ENCODE measurements at regions not wholly inside any gene's neighbourhood (a gene's known extent, or its start where the extent isn't known, plus 50 kb on each side); places are given as distances from the start of the nearest gene placed in this dataset.
"Not testable (repeated sequence)": the region's sequence is repeated elsewhere in the genome, so short reads cannot be mapped to it uniquely, and the experiment has no call there.

- DNase-seq = no peak
- no peak overlapping the region for H2BK12ac ChIP-seq (ENCODE audit: insufficient read length, low read depth, low read length)
- no peak overlapping the region for H2BK15ac ChIP-seq (ENCODE audit: low read depth, low read length)
- Mint-ChIP-seq H3K27ac (no peak overlapping the region), H3K27me3 (ENCODE audit: low read depth) (no peaks in the 10 kb centered on the region; the same call in 1 of the 2 replicates), H3K36me3 (ENCODE audit: insufficient read depth in 1 of 3, low read depth in 3 of 3) (peaks cover 0 to 16% (median 6%) of the 10 kb centered on the region in 3 experiments; a peak in 4 of 7 replicates), H3K9me3 (peaks cover 0 to 3% of the 10 kb centered on the region in 2 experiments; a peak in 3 of 5 replicates), H3K4me3 (no peak overlapping the region), H3K4me1 (peaks cover 20% of the 10 kb centered on the region in 2 experiments)
- no peak overlapping the region for H3K23ac ChIP-seq (ENCODE audit: insufficient read length, low read depth, low read length)
- no peak overlapping the region for H3K27ac ChIP-seq (ENCODE audit: insufficient read length, low read depth, low read length)
- H3K4ac ChIP-seq (ENCODE audit: low read depth, low read length) = no peak overlapping the region
- no peak overlapping the region for H4K8ac ChIP-seq (replicated peaks; ENCODE audit: insufficient read length, low read depth, low read length)
- TF ChIP-seq CTCF (conservative IDR thresholded peaks at IDR 0.05) = no peak
- no peak overlapping the region for H3K18ac ChIP-seq (ENCODE audit: insufficient read length, low read depth, low read length)
- no peak overlapping the region for H4K91ac ChIP-seq (ENCODE audit: insufficient read length, low read depth, low read length)
- no peak overlapping the region for H4K5ac ChIP-seq (ENCODE audit: insufficient read length, low read depth, low read length)
- H3K79me2 ChIP-seq (ENCODE audit: insufficient read depth, low read length) = no peaks in the 10 kb centered on the region
- H4K20me1 ChIP-seq (ENCODE audit: control insufficient read depth, insufficient read depth, insufficient read length) = no peaks in the 10 kb centered on the region
- no peak overlapping the region for H3T11ph ChIP-seq (ENCODE audit: low read length)
- H2AFZ ChIP-seq (ENCODE audit: low read length) = no peak overlapping the region
- H3K9me3 ChIP-seq (ENCODE audit: control insufficient read depth, low read depth, low read length) = no peaks in the 10 kb centered on the region
- H2AK5ac ChIP-seq (ENCODE audit: insufficient read length, low read length) = no peak overlapping the region
- no peak overlapping the region for H2BK5ac ChIP-seq (ENCODE audit: insufficient read length, low read length)
- no peak overlapping the region for H3K9ac ChIP-seq (ENCODE audit: extremely low read depth, insufficient read length, low read length)
- H3K4me2 ChIP-seq (ENCODE audit: insufficient read depth, insufficient read length, low read length) = no peak overlapping the region
- no peaks in the 10 kb centered on the region for H3K4me1 ChIP-seq (ENCODE audit: insufficient read depth, low read length)
- H2BK120ac ChIP-seq (ENCODE audit: low read depth, low read length, poor library complexity, severe bottlenecking) = no peak overlapping the region
- no peak overlapping the region for H3K56ac ChIP-seq (ENCODE audit: insufficient read length, low read depth, low read length)
- no CpG with 5 or more reads among the region's 3 CpGs for WGBS (ENCODE audit: extremely low coverage, insufficient read length, low lambda C conversion rate)
- H2BK20ac ChIP-seq (ENCODE audit: low read depth, low read length, poor library complexity, severe bottlenecking) = no peak overlapping the region
- no peaks in the 10 kb centered on the region for H3K23me2 ChIP-seq (ENCODE audit: insufficient read length, low read depth, low read length, poor library complexity, severe bottlenecking)
- H3K27me3 ChIP-seq (ENCODE audit: insufficient read depth, low read length) = no peaks in the 10 kb centered on the region
- no peak overlapping the region for H3K14ac ChIP-seq (ENCODE audit: insufficient read depth, low read length)
- no peaks in the 10 kb centered on the region for H3K79me1 ChIP-seq (ENCODE audit: insufficient read depth, low read depth, low read length, poor library complexity, severe bottlenecking)
Observed at GRCh38 chr6:14550822-14551221, 433.2 kb downstream of the CD83 start.

- peaks cover 0 to 16% (median 6%) of the 10 kb centered on the region in 3 experiments; a peak in 4 of 7 replicates for H3K36me3 Mint-ChIP-seq (ENCODE audit: insufficient read depth in 1 of 3, low read depth in 3 of 3)
- H2AK5ac ChIP-seq (ENCODE audit: insufficient read length, low read length); H3K56ac ChIP-seq (ENCODE audit: insufficient read length, low read depth, low read length); H3K23ac ChIP-seq (ENCODE audit: insufficient read length, low read depth, low read length); H3K4ac ChIP-seq (ENCODE audit: low read depth, low read length); H3K4me1 ChIP-seq (ENCODE audit: insufficient read depth, low read length); H2BK12ac ChIP-seq (ENCODE audit: insufficient read length, low read depth, low read length); H3K4me2 ChIP-seq (ENCODE audit: insufficient read depth, insufficient read length, low read length); H4K5ac ChIP-seq (ENCODE audit: insufficient read length, low read depth, low read length); H3T11ph ChIP-seq (ENCODE audit: low read length); H3K14ac ChIP-seq (ENCODE audit: insufficient read depth, low read length); H3K4me3 Mint-ChIP-seq; H3K79me1 ChIP-seq (ENCODE audit: insufficient read depth, low read depth, low read length, poor library complexity, severe bottlenecking); H2AFZ ChIP-seq (ENCODE audit: low read length); DNase-seq; H3K9me3 ChIP-seq (ENCODE audit: control insufficient read depth, low read depth, low read length); H3K27me3 ChIP-seq (ENCODE audit: insufficient read depth, low read length); H2BK5ac ChIP-seq (ENCODE audit: insufficient read length, low read length); H2BK15ac ChIP-seq (ENCODE audit: low read depth, low read length); H3K23me2 ChIP-seq (ENCODE audit: insufficient read length, low read depth, low read length, poor library complexity, severe bottlenecking); H3K9me3 Mint-ChIP-seq; H2BK120ac ChIP-seq (ENCODE audit: low read depth, low read length, poor library complexity, severe bottlenecking); H3K18ac ChIP-seq (ENCODE audit: insufficient read length, low read depth, low read length); H4K8ac ChIP-seq (replicated peaks; ENCODE audit: insufficient read length, low read depth, low read length); H3K27me3 Mint-ChIP-seq (ENCODE audit: low read depth); H4K20me1 ChIP-seq (ENCODE audit: control insufficient read depth, insufficient read depth, insufficient read length); H4K91ac ChIP-seq (ENCODE audit: insufficient read length, low read depth, low read length); H3K27ac ChIP-seq (ENCODE audit: insufficient read length, low read depth, low read length); H3K79me2 ChIP-seq (ENCODE audit: insufficient read depth, low read length); H2BK20ac ChIP-seq (ENCODE audit: low read depth, low read length, poor library complexity, severe bottlenecking); H3K9ac ChIP-seq (ENCODE audit: extremely low read depth, insufficient read length, low read length): not testable (repeated sequence)
- H3K4me1 Mint-ChIP-seq = peaks cover 20% of the 10 kb centered on the region in 2 experiments
- H3K27ac Mint-ChIP-seq = 0 out of 7 replicates have a peak overlapping the region, but pooled peaks of 1 of the 3 experiments have one; percentile 73
- no CpG with 5 or more reads among the region's 8 CpGs for WGBS (ENCODE audit: extremely low coverage, insufficient read length, low lambda C conversion rate)
Observed at GRCh38 chr6:14551601-14552000, 434.0 kb downstream of the CD83 start.
